GM18519 (cell line): ENCODE measurements at regions not wholly inside any gene's neighbourhood (a gene's known extent, or its start where the extent isn't known, plus 50 kb on each side); places are given as distances from the start of the nearest gene placed in this dataset.
"Not testable (repeated sequence)": the region's sequence is repeated elsewhere in the genome, so short reads cannot be mapped to it uniquely, and the experiment has no call there.

Source experiments
- ATAC-seq: cut with Tn5 transposase; IDR thresholded peaks from one replicate; pipeline ENCODE4 v1.9.1; 2021; ENCODE audit warnings: mild to moderate bottlenecking, moderate library complexity; ENCODE audit not compliant: unreplicated experiment, low FRiP score

GRCh38 chr16:59527206-59527997 lies 793.3 kb upstream of the GOT2 start:
- ATAC-seq, result no peak

- no peak for ATAC-seq
These were observed 788.7 kb upstream of the GOT2 start for GRCh38 chr16:59522826-59523225.

GRCh38 chr16:59518721-59519120 lies 784.6 kb upstream of the GOT2 start:
- ATAC-seq, result not testable (repeated sequence)

GRCh38 chr16:59514651-59515050 lies 780.5 kb upstream of the GOT2 start:
- ATAC-seq, result no peak

- no peak for ATAC-seq
These were observed 775.9 kb upstream of the GOT2 start for GRCh38 chr16:59510008-59510424.

- ATAC-seq, result no peak
These were observed 766.5 kb upstream of the GOT2 start for GRCh38 chr16:59500601-59501000.

- no peak for ATAC-seq
These were observed 753.0 kb upstream of the GOT2 start for GRCh38 chr16:59487067-59487466.

- ATAC-seq, result no peak
These were observed 750.9 kb upstream of the GOT2 start for GRCh38 chr16:59484833-59485516.

GRCh38 chr16:59478838-59479237 lies 744.7 kb upstream of the GOT2 start:
- no peak for ATAC-seq

GRCh38 chr16:59470556-59470955 lies 736.4 kb upstream of the GOT2 start:
- ATAC-seq, result no peak

- no peak for ATAC-seq
These were observed 735.1 kb upstream of the GOT2 start for GRCh38 chr16:59469266-59469665.

GRCh38 chr16:59463776-59464175 lies 729.7 kb upstream of the GOT2 start:
- no peak for ATAC-seq

GRCh38 chr16:59459806-59460205 lies 725.7 kb upstream of the GOT2 start:
- no peak for ATAC-seq

- no peak for ATAC-seq
These were observed 721.4 kb upstream of the GOT2 start for GRCh38 chr16:59455497-59455896.

GRCh38 chr16:59450513-59450912 lies 716.4 kb upstream of the GOT2 start:
- not testable (repeated sequence) for ATAC-seq

- no peak for ATAC-seq
These were observed 706.4 kb upstream of the GOT2 start for GRCh38 chr16:59440502-59440901.

- no peak for ATAC-seq
These were observed 698.8 kb upstream of the GOT2 start for GRCh38 chr16:59432896-59433295.

GRCh38 chr16:59432276-59432675 lies 698.2 kb upstream of the GOT2 start:
- no peak for ATAC-seq

GRCh38 chr16:59424714-59425273 lies 690.7 kb upstream of the GOT2 start:
- no peak for ATAC-seq

GRCh38 chr16:59411961-59412841 lies 678.1 kb upstream of the GOT2 start:
- no peak for ATAC-seq

- ATAC-seq, result no peak
These were observed 676.3 kb upstream of the GOT2 start for GRCh38 chr16:59410451-59410850.
